H1 (cell line): ENCODE measurements at regions not wholly inside any gene's neighbourhood (a gene's known extent, or its start where the extent isn't known, plus 50 kb on each side); places are given as distances from the start of the nearest gene placed in this dataset.

Experiments used
- CHD2 ChIP-seq: IDR thresholded peaks from 2 replicates; pipeline ENCODE4 v1.6.1; 2012; ENCODE audit warnings: low read length, improper control_type of control experiment
- PHF8 ChIP-seq: fragments of 200-600 bp; sonication (generic); conservative IDR thresholded peaks from 2 replicates; pipeline ENCODE4 v1.7.1; 2012; ENCODE audit warnings: low read depth, mild to moderate bottlenecking, inconsistent platforms, low read length, moderate library complexity
- SIN3A ChIP-seq, 2 experiments: IDR thresholded peaks in 1 of 2; conservative IDR thresholded peaks in 1 of 2; 2 replicates each; pipeline ENCODE4 v1.6.1; 2011 to 2012; ENCODE audit warnings: low read length in 2 of 2, improper control_type of control experiment in 1 of 2, low read depth in 1 of 2, mild to moderate bottlenecking in 1 of 2
- SIRT6 ChIP-seq: IDR thresholded peaks from one replicate; pipeline ENCODE4 v1.7.1; 2012; ENCODE audit warnings: low read length, inconsistent platforms
- TEAD4 ChIP-seq: IDR thresholded peaks from 2 replicates; pipeline ENCODE4 v1.6.1; 2012; ENCODE audit warnings: low read depth, low read length, inconsistent platforms, mixed read lengths
- USF2 ChIP-seq: IDR thresholded peaks from 2 replicates; pipeline ENCODE4 v1.6.1; 2011; ENCODE audit warnings: low read length, improper control_type of control experiment
- TF ChIP-seq, protein P1 (sequence below): IDR thresholded peaks from 2 replicates; pipeline ENCODE4 v1.6.1; 2012; ENCODE audit warnings: inconsistent platforms

- no peak for TF ChIP-seq SIN3A (conservative IDR thresholded peaks at IDR 0.05 in 1 of 2, IDR thresholded peaks at IDR 0.05 in 1 of 2; ENCODE audit: low read depth in 1 of 2, low read length in 2 of 2)
- no peak for TF ChIP-seq SIRT6
- no peak for TF ChIP-seq USF2
- TF ChIP-seq TEAD4 = no peak
- TF ChIP-seq, protein P1, sequence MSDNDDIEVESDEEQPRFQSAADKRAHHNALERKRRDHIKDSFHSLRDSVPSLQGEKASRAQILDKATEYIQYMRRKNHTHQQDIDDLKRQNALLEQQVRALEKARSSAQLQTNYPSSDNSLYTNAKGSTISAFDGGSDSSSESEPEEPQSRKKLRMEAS = no peak
- no peak for TF ChIP-seq PHF8
- TF ChIP-seq CHD2 = no peak
These were observed 776.4 kb downstream of the GATA3 start (continued) for GRCh38 chr10:8830876-8831275.
